RPMI7951 (cell line): ENCODE measurements at regions not wholly inside any gene's neighbourhood (a gene's known extent, or its start where the extent isn't known, plus 50 kb on each side); places are given as distances from the start of the nearest gene placed in this dataset.
"Not testable (repeated sequence)": the region's sequence is repeated elsewhere in the genome, so short reads cannot be mapped to it uniquely, and the experiment has no call there.

Experiments
- DNase-seq: peaks from one replicate; pipeline ENCODE4 v3.0.0-alpha.2; 2012; ENCODE audit warnings: low read depth

- no peak for DNase-seq
Measured at GRCh38 chr20:51924509-51924908, 122.2 kb upstream of the SALL4 start.

- DNase-seq: no peak
Measured at GRCh38 chr20:51923633-51924032, 121.3 kb upstream of the SALL4 start.

GRCh38 chr20:51922812-51923211, 120.5 kb upstream of the SALL4 start:
- DNase-seq: not testable (repeated sequence)

GRCh38 chr20:51918561-51918960, 116.2 kb upstream of the SALL4 start:
- no peak for DNase-seq

GRCh38 chr20:51917886-51918535, 115.7 kb upstream of the SALL4 start:
- DNase-seq: no peak

GRCh38 chr20:51916244-51916643, 113.9 kb upstream of the SALL4 start:
- no peak for DNase-seq

GRCh38 chr20:51914758-51915157, 112.4 kb upstream of the SALL4 start:
- peak; percentile 41 for DNase-seq

GRCh38 chr20:51910321-51911050, 108.2 kb upstream of the SALL4 start:
- peak; percentile 43 for DNase-seq

- DNase-seq: no peak
Measured at GRCh38 chr20:51906679-51907078, 104.4 kb upstream of the SALL4 start.

- no peak for DNase-seq
Measured at GRCh38 chr20:51906049-51906448, 103.7 kb upstream of the SALL4 start.

GRCh38 chr20:51902933-51903332, 100.6 kb upstream of the SALL4 start:
- DNase-seq: peak; percentile 32

- DNase-seq: no peak
Measured at GRCh38 chr20:51900443-51900842, 98.1 kb upstream of the SALL4 start.

- no peak for DNase-seq
Measured at GRCh38 chr20:51899674-51900073, 97.4 kb upstream of the SALL4 start.

GRCh38 chr20:51898788-51899187, 96.5 kb upstream of the SALL4 start:
- no peak for DNase-seq

- no peak for DNase-seq
Measured at GRCh38 chr20:51894619-51895018, 92.3 kb upstream of the SALL4 start.

GRCh38 chr20:51894201-51894600, 91.9 kb upstream of the SALL4 start:
- DNase-seq: no peak

- DNase-seq: no peak
Measured at GRCh38 chr20:51893723-51894122, 91.4 kb upstream of the SALL4 start.

GRCh38 chr20:51890003-51890402, 87.7 kb upstream of the SALL4 start:
- DNase-seq: no peak

- DNase-seq: no peak
Measured at GRCh38 chr20:51889466-51889865, 87.1 kb upstream of the SALL4 start.

GRCh38 chr20:51888291-51888690, 86.0 kb upstream of the SALL4 start:
- DNase-seq: no peak

- peak; percentile 39 for DNase-seq
Measured at GRCh38 chr20:51886891-51887608, 84.7 kb upstream of the SALL4 start.

GRCh38 chr20:51886341-51886740, 84.0 kb upstream of the SALL4 start:
- DNase-seq: no peak

- DNase-seq: peak; percentile 56
Measured at GRCh38 chr20:51884561-51884960, 82.2 kb upstream of the SALL4 start.
